ENCODE measurements at regions not wholly inside any gene's neighbourhood (a gene's known extent, or its start where the extent isn't known, plus 50 kb on each side); places are given as distances from the start of the nearest gene placed in this dataset.

DNA sequence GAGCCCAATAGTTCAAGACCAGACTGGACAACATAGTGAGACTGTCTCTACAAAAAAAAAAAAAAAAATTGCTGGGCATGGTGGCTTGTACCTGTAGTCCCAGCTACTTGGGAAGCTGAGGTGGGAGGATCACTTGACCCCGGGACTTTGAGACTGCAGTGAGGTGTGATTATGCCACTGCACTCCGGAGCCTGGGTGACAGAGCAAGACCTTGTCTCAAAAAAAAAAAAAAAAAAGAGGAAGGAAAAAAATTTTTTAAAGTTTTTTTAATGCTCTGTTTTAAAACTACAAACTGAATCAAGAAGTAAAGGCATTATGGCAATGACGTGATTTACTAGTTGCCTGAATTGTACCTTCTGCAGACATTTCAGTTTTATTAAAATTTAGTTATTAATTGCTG, 54.5 kb upstream of the ZDBF2 start:
- DNase-seq (ENCODE audit: low read depth, low spot score) (no peak), ATAC-seq (no peak)
- Histone ChIP-seq H3K4me1 (ENCODE audit: control insufficient read depth, insufficient read depth, low read length) (no peaks in the 10 kb centered on the region), H3K9me3 (ENCODE audit: control insufficient read depth, insufficient read depth, low read depth, low read length) (no peaks in the 10 kb centered on the region), H3K27ac (ENCODE audit: low read length) (no peak overlapping the region), H3K36me3 (ENCODE audit: control insufficient read depth, insufficient read depth, low read length) (no peaks in the 10 kb centered on the region), H3K4me3 (ENCODE audit: low read depth in 2 of 2, low read length in 2 of 2) (no peak overlapping the region), H3K27me3 (ENCODE audit: control insufficient read depth, insufficient read depth, low read length) (peaks cover 6% of the 10 kb centered on the region)
- intact Hi-C loops (cut with micrococcal nuclease; ENCODE audit: unreplicated experiment) (no loop called here), in situ Hi-C loops (cut with HindIII; ENCODE audit: low pct_unique_long_range_greater_than_20kb, low sequenced_read_pairs) (no loop called here)
- TF ChIP-seq TCF7L2 (IDR thresholded peaks at IDR 0.05; ENCODE audit: low read depth, low read length), result no peak
- no peak for TF ChIP-seq SIN3A (IDR thresholded peaks at IDR 0.05; ENCODE audit: borderline replicate concordance, insufficient read depth, low read depth, low read length)
- TF ChIP-seq, protein P1, sequence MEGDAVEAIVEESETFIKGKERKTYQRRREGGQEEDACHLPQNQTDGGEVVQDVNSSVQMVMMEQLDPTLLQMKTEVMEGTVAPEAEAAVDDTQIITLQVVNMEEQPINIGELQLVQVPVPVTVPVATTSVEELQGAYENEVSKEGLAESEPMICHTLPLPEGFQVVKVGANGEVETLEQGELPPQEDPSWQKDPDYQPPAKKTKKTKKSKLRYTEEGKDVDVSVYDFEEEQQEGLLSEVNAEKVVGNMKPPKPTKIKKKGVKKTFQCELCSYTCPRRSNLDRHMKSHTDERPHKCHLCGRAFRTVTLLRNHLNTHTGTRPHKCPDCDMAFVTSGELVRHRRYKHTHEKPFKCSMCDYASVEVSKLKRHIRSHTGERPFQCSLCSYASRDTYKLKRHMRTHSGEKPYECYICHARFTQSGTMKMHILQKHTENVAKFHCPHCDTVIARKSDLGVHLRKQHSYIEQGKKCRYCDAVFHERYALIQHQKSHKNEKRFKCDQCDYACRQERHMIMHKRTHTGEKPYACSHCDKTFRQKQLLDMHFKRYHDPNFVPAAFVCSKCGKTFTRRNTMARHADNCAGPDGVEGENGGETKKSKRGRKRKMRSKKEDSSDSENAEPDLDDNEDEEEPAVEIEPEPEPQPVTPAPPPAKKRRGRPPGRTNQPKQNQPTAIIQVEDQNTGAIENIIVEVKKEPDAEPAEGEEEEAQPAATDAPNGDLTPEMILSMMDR (IDR thresholded peaks at IDR 0.05), result no peak
- TF ChIP-seq, protein P2, sequence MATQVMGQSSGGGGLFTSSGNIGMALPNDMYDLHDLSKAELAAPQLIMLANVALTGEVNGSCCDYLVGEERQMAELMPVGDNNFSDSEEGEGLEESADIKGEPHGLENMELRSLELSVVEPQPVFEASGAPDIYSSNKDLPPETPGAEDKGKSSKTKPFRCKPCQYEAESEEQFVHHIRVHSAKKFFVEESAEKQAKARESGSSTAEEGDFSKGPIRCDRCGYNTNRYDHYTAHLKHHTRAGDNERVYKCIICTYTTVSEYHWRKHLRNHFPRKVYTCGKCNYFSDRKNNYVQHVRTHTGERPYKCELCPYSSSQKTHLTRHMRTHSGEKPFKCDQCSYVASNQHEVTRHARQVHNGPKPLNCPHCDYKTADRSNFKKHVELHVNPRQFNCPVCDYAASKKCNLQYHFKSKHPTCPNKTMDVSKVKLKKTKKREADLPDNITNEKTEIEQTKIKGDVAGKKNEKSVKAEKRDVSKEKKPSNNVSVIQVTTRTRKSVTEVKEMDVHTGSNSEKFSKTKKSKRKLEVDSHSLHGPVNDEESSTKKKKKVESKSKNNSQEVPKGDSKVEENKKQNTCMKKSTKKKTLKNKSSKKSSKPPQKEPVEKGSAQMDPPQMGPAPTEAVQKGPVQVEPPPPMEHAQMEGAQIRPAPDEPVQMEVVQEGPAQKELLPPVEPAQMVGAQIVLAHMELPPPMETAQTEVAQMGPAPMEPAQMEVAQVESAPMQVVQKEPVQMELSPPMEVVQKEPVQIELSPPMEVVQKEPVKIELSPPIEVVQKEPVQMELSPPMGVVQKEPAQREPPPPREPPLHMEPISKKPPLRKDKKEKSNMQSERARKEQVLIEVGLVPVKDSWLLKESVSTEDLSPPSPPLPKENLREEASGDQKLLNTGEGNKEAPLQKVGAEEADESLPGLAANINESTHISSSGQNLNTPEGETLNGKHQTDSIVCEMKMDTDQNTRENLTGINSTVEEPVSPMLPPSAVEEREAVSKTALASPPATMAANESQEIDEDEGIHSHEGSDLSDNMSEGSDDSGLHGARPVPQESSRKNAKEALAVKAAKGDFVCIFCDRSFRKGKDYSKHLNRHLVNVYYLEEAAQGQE (IDR thresholded peaks at IDR 0.05; ENCODE audit: insufficient read depth in 1 of 2, low read depth in 2 of 2, low read length in 1 of 2), result no peak
- TF ChIP-seq POLR2AphosphoS5 (IDR thresholded peaks at IDR 0.05; ENCODE audit: low read depth, low read length), result no peak
- ChIA-PET CTCF (no interaction called here), POLR2A (no interaction called here)
- BruUV-seq (replicated peaks), result no TSS peak

DNA sequence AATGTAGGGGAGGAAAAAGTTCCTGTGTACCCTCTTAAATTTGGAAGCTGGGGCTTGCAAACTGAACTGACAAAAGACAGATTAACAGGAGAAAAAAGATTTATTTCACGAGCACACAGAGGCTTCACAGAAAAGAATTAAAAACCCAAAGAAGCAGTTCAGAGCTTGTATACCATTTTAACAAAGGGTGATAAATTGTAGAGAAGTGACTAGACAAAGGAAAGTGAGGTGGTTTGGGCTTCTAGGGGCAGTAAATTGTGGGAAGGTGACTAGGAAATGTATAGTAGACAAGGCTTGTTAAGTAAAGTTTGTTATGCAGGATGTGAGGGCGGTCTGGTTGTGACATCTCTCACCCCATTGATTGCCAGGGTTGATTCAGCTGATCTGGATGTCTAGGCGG, 53.5 kb upstream of the ZDBF2 start:
- H3K36me3 ChIP-seq (ENCODE audit: control insufficient read depth, insufficient read depth, low read length), result no peaks in the 10 kb centered on the region
- POLR2A ChIA-PET, result no interaction called here
- ATAC-seq (no peak), DNase-seq (ENCODE audit: low read depth, low spot score) (no peak)
- intact Hi-C loops (cut with micrococcal nuclease; ENCODE audit: unreplicated experiment) (no loop called here), in situ Hi-C loops (cut with HindIII; ENCODE audit: low pct_unique_long_range_greater_than_20kb, low sequenced_read_pairs) (no loop called here)
- TF ChIP-seq SIN3A (IDR thresholded peaks at IDR 0.05; ENCODE audit: borderline replicate concordance, insufficient read depth, low read depth, low read length) (no peak), POLR2AphosphoS5 (IDR thresholded peaks at IDR 0.05; ENCODE audit: low read depth, low read length) (no peak), TCF7L2 (IDR thresholded peaks at IDR 0.05; ENCODE audit: low read depth, low read length) (no peak)
- TF ChIP-seq, protein P2 (IDR thresholded peaks at IDR 0.05; ENCODE audit: insufficient read depth in 1 of 2, low read depth in 2 of 2, low read length in 1 of 2), result no peak
- BruUV-seq (replicated peaks), result no TSS peak
- H3K4me1 ChIP-seq (ENCODE audit: control insufficient read depth, insufficient read depth, low read length), result no peaks in the 10 kb centered on the region
- no peaks in the 10 kb centered on the region for H3K9me3 ChIP-seq (ENCODE audit: control insufficient read depth, insufficient read depth, low read depth, low read length)
- no peak overlapping the region for H3K27ac ChIP-seq (ENCODE audit: low read length)
- CTCF ChIA-PET, result no interaction called here
- H3K27me3 ChIP-seq (ENCODE audit: control insufficient read depth, insufficient read depth, low read length), result peaks cover 6% of the 10 kb centered on the region
- H3K4me3 ChIP-seq (ENCODE audit: low read depth in 2 of 2, low read length in 2 of 2), result no peak overlapping the region
